Heart left ventricle (tissue), 16 donors: ENCODE measurements at regions not wholly inside any gene's neighbourhood (a gene's known extent, or its start where the extent isn't known, plus 50 kb on each side); places are given as distances from the start of the nearest gene placed in this dataset.

ENCODE experiments used
- ATAC-seq, 4 donors: fragments of 200-7000 bp; cut with Tn5 transposase; one replicate each; pipeline ENCODE4 v1.9.1; 2020 to 2022; ENCODE audit warnings: moderate library complexity in 4 of 4, mild to moderate bottlenecking in 3 of 4, moderate number of reproducible peaks in 1 of 4
- DNase-seq, 5 donors: peaks; one replicate each; pipeline ENCODE4 v3.0.0-alpha.2; 2020
- H3K27ac ChIP-seq, 12 donors: fragments of 200-600 bp; sonication (generic) in 4 of 12; one replicate each; pipeline versions ENCODE4 v1.5.0 to v1.8.0; 2016 to 2022; ENCODE audit warnings: mild to moderate bottlenecking in 2 of 12
- H3K27me3 ChIP-seq, 9 donors: fragments of 200-600 bp; sonication (generic) in 2 of 9; one replicate each; pipeline versions ENCODE4 v1.5.1 to v1.8.0; 2016 to 2022; ENCODE audit warnings: mild to moderate bottlenecking in 3 of 9
- H3K36me3 ChIP-seq, 9 donors: fragments of 200-600 bp; sonication (generic) in 2 of 9; one replicate each; pipeline versions ENCODE4 v1.5.0 to v1.8.0; 2018 to 2022; ENCODE audit warnings: mild to moderate bottlenecking in 2 of 9
- H3K4me1 ChIP-seq, 12 donors: fragments of 200-600 bp; sonication (generic) in 4 of 12; one replicate each; pipeline versions ENCODE4 v1.5.0 to v1.8.0; 2016 to 2022; ENCODE audit warnings: mild to moderate bottlenecking in 3 of 12
- H3K4me3 ChIP-seq, 12 donors: fragments of 200-600 bp; sonication (generic) in 4 of 12; one replicate each; pipeline versions ENCODE4 v1.5.0 to v1.8.0; 2017 to 2022; ENCODE audit warnings: mild to moderate bottlenecking in 9 of 12, moderate library complexity in 4 of 12
- H3K9me3 ChIP-seq, 12 donors: fragments of 200-600 bp; sonication (generic) in 4 of 12; one replicate each; pipeline versions ENCODE4 v1.5.0 to v1.8.0; 2016 to 2022; ENCODE audit warnings: mild to moderate bottlenecking in 1 of 12
- POLR2A ChIP-seq, 2 donors: fragments of 450-650 bp; IDR thresholded peaks; one replicate each; pipeline ENCODE4 v1.6.1; 2017; ENCODE audit warnings: antibody characterized with exemption in 2 of 2, mild to moderate bottlenecking in 2 of 2, moderate library complexity in 2 of 2
- WGBS, 4 donors: extraction: QIAGEN DNeasy Blood & Tissue Kit in 2 of 4; methylation state at CpG; one replicate each; pipeline versions ENCODE4 v1.1.5 to v1.1.7; 2013 to 2018; 5-methylcytosine and 5-hydroxymethylcytosine counted together
- intact Hi-C, 10 donors: fragments of 100-400 bp; cut with DNase I; formaldehyde crosslinking; loops; one replicate each; pipeline versions ENCODE4 v1.11.1 to v1.14.2; 2022
- TF ChIP-seq, protein P1 (sequence below), 12 donors: fragments of 200-600 bp; sonication (generic) in 4 of 12; IDR thresholded peaks; one replicate each; pipeline versions ENCODE4 v1.5.0 to v1.8.0; 2018 to 2022; ENCODE audit warnings: antibody characterized with exemption in 12 of 12, mild to moderate bottlenecking in 5 of 12
- donor health status: ischemic (EF 13 %, LVEDD 7.1; RV severe dilation, severe dysfunction).
- donor health status: healthy with polysubstance abuse.
- donor health status: DM: no; HTN: yes; CAD: no.
- donor health status: DM: no; HTN: no; CAD: no.
- donor health status: ischemic (EF 25% LVEDD 6.9; RV normal size, moderate dysfunction).
- donor health status: ischemic (EF 25% LVEDD 5.7; RV mildly dilated, moderate dysfunction).
- donor health status: healthy.
- donor health status: DM: yes; HTN: yes; CAD: no.
- donor health status: ischemic (EF 35%, LVEDD 5.7; RV mildly dilated, moderate dysfunction).
- donor health status: nonischemic (EF 11% LVEDD 7.7; RV severe dilation, severe dysfunction).
- donor health status: DM: yes; HTN: yes; CAD: no.
- donor health status: PGD.
- donor health status: ischemic (EF 29% LVEDD 5.4; RV normal size, mild dysfunction).
- donor health status: nonischemic (EF 23%, LVEDD 6.1; RV moderate dilation, normal function).

DNA sequence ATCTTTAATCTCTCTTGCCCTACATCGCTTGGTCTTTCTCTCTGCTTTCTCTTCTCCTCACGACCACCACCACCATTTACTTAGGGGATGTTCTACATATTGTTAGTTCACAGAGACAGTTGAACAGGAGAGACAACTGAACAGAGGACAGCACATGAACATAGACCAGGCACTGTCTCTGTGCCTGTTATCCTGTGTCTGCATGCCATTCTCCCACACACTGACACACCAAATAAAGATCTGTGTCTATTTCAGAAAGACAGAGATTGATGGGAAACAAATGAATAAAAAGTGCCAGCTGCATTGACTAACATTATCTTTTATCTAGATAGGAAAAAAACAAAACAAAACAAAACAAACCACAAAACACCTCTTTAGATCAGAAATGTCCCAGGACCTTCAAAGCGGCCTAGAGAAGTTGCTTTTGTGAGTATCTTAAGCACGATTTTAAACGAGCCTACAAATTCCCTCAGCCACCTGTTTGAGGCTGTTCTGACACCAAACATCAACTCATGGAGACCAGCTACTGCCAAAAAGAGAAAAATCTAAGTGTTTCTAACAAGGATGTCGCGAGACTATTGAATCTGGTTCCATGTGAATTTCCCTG lies 77.6 kb upstream of the PARP11 start:
- Histone ChIP-seq H3K9me3 (no peaks in the 10 kb centered on the region), H3K4me1 (peaks cover 0 to 14% (median 0%) of the 10 kb centered on the region in 12 donors), H3K4me3 (no peak overlapping the region), H3K27ac (no peak overlapping the region), H3K36me3 (no peaks in the 10 kb centered on the region), H3K27me3 (peaks cover 0 to 12% (median 0%) of the 10 kb centered on the region in 9 donors)
- ATAC-seq = no peak
- DNase-seq = no peak
- TF ChIP-seq POLR2A (IDR thresholded peaks at IDR 0.05) = no peak
- TF ChIP-seq, protein P1, sequence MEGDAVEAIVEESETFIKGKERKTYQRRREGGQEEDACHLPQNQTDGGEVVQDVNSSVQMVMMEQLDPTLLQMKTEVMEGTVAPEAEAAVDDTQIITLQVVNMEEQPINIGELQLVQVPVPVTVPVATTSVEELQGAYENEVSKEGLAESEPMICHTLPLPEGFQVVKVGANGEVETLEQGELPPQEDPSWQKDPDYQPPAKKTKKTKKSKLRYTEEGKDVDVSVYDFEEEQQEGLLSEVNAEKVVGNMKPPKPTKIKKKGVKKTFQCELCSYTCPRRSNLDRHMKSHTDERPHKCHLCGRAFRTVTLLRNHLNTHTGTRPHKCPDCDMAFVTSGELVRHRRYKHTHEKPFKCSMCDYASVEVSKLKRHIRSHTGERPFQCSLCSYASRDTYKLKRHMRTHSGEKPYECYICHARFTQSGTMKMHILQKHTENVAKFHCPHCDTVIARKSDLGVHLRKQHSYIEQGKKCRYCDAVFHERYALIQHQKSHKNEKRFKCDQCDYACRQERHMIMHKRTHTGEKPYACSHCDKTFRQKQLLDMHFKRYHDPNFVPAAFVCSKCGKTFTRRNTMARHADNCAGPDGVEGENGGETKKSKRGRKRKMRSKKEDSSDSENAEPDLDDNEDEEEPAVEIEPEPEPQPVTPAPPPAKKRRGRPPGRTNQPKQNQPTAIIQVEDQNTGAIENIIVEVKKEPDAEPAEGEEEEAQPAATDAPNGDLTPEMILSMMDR (IDR thresholded peaks at IDR 0.05) = no peak
- 67 to 76% (median 71%) methylated on average over 7 of the region's 7 CpGs for WGBS, 4 donors
- intact Hi-C loops = no loop called here

DNA sequence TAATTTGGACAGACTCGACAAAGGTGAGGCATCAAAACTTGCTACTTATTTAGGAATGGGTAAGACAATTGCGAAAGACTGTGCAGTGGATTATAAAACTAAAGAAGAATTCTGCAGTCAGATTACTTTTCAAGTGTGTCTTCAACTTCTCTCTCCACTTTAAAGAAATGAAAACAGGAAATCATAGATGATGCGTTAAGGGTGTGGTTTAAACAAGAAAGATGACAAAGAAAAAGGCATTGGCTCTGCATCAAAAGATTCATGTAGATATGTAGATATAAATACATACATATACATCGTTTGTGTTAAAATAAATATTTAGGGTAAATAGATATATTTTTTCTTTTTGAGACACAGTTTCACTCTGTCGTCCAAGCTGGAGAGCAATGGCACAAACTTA lies 74.6 kb upstream of the PARP11 start:
- TF ChIP-seq POLR2A (IDR thresholded peaks at IDR 0.05) = no peak
- TF ChIP-seq, protein P1 (IDR thresholded peaks at IDR 0.05) = no peak
- Histone ChIP-seq H3K27ac (peak overlapping the region in 1 of 12 donors; percentile 69), H3K4me1 (peaks cover 0 to 14% (median 0%) of the 10 kb centered on the region in 12 donors), H3K9me3 (no peaks in the 10 kb centered on the region), H3K36me3 (no peaks in the 10 kb centered on the region), H3K4me3 (no peak overlapping the region), H3K27me3 (peaks cover 0 to 16% (median 0%) of the 10 kb centered on the region in 9 donors)
- intact Hi-C loops = no loop called here
- 80 to 84% (median 83%) methylated on average over 5 of the region's 5 CpGs for WGBS, 4 donors
- ATAC-seq = no peak
- DNase-seq = no peak

DNA sequence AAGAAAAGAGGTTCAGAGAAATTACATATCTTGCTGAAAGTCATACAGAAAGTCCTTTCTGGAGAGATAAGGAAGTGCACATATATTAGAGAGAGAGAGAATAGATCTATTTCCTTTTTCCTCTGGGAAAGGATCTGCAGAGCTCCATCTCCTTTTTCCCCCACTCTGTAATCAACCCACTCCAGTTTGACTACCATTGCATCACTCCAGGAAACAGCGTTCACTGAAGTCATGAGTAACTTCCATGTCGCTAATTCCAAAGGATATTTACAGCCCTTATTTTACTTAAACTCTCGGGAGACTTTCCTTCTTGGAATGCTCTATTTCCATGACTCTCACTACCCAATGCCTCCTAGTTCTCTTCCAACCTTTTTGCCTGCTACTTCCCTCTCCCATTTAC lies 72.5 kb upstream of the PARP11 start:
- Histone ChIP-seq H3K27ac (no peak overlapping the region), H3K36me3 (no peaks in the 10 kb centered on the region), H3K9me3 (no peaks in the 10 kb centered on the region), H3K4me3 (no peak overlapping the region), H3K27me3 (peaks cover 0 to 16% (median 0%) of the 10 kb centered on the region in 9 donors), H3K4me1 (peaks cover 0 to 14% (median 0%) of the 10 kb centered on the region in 12 donors)
- WGBS, 4 donors = 31 to 50% (median 43%) methylated on average over 3 of the region's 3 CpGs
- intact Hi-C loops = no loop called here
- no peak for DNase-seq
- ATAC-seq = no peak
- TF ChIP-seq POLR2A (IDR thresholded peaks at IDR 0.05) = no peak
- TF ChIP-seq, protein P1 (IDR thresholded peaks at IDR 0.05) = no peak

DNA sequence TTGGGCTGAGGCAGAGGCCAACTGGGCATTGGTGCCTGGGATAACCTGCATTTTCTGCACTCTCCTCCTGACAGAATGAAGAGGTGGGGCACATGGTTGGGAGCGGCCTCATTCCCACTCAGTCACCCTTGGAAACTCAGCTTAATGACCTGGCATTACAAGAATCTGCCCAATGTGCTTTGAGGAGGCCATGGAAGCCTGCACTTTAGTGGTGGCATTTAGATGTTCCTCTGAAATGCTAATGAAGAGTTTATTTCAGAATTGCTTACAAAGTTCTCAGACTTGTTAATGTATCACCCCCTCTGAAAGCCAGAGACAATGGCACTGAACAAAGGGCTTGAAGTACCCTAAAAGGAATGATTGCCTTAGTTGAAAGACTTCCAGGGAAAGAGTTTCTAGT lies 71.4 kb upstream of the PARP11 start:
- Histone ChIP-seq H3K4me3 (no peak overlapping the region), H3K4me1 (peaks cover 0 to 14% (median 0%) of the 10 kb centered on the region in 12 donors), H3K27me3 (peaks cover 0 to 16% (median 0%) of the 10 kb centered on the region in 9 donors), H3K27ac (no peak overlapping the region), H3K36me3 (no peaks in the 10 kb centered on the region), H3K9me3 (no peaks in the 10 kb centered on the region)
- 80 to 89% (median 84%) methylated on average over 1 of the region's 1 CpG for WGBS, 4 donors
- ATAC-seq (no peak), DNase-seq (no peak)
- TF ChIP-seq POLR2A (IDR thresholded peaks at IDR 0.05) = no peak
- intact Hi-C loops = no loop called here

DNA sequence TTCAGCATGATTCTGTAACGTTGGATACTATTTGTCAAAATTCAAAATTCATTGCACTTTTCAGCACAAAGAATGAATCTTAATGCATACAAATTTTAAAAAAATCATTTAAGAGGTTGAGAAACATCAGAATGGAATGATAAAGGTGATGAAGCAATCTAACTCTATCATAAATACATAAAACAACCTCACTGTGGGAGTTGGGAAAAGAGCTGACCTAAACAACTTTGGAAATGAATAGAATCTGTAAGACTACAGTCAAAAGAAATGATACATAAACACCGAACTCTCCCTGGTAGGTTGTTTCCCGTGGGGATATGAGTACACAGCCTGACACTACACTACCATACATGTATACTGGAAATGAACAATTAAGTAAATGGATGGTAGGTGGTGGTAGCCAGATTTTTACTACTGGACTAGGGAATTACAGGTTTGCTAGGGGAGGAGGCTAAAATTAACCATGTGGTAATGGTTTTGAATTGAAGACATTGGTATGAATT lies 64.9 kb upstream of the PARP11 start:
- Histone ChIP-seq H3K4me1 (no peaks in the 10 kb centered on the region), H3K9me3 (no peaks in the 10 kb centered on the region), H3K36me3 (no peaks in the 10 kb centered on the region), H3K27me3 (peaks cover 0 to 18% (median 0%) of the 10 kb centered on the region in 9 donors), H3K27ac (no peak overlapping the region), H3K4me3 (no peak overlapping the region)
- ATAC-seq = no peak
- TF ChIP-seq POLR2A (IDR thresholded peaks at IDR 0.05) = no peak
- TF ChIP-seq, protein P1 (IDR thresholded peaks at IDR 0.05) = no peak
- intact Hi-C loops = no loop called here
- no peak for DNase-seq
- 68 to 88% (median 85%) methylated on average over 3 of the region's 3 CpGs for WGBS, 4 donors
